Neural crest cell (in vitro differentiated cells): ENCODE measurements at regions not wholly inside any gene's neighbourhood (a gene's known extent, or its start where the extent isn't known, plus 50 kb on each side); places are given as distances from the start of the nearest gene placed in this dataset.

ENCODE experiments used
- DNase-seq: peaks from one replicate; pipeline ENCODE4 v3.0.0; 2021; ENCODE audit warnings: low read depth, mixed read lengths, low spot score
- H3K27ac Mint-ChIP-seq: one replicate; pipeline ENCODE4 v1.8.0; 2021; ENCODE audit warnings: mild to moderate bottlenecking, mixed read lengths; ENCODE audit not compliant: unreplicated experiment
- H3K27me3 Mint-ChIP-seq: 2 replicates; pipeline ENCODE4 v1.8.0; 2021; ENCODE audit warnings: low read depth, mild to moderate bottlenecking, mixed read lengths
- H3K36me3 Mint-ChIP-seq: 2 replicates; pipeline ENCODE4 v1.8.0; 2021; ENCODE audit warnings: low read depth, mild to moderate bottlenecking, mixed read lengths
- H3K4me1 Mint-ChIP-seq: 2 replicates; pipeline ENCODE4 v1.8.0; 2021; ENCODE audit warnings: mixed read lengths
- H3K4me3 Mint-ChIP-seq: one replicate; pipeline ENCODE4 v1.8.0; 2021; ENCODE audit warnings: mild to moderate bottlenecking, mixed read lengths
- H3K9me3 Mint-ChIP-seq: 2 replicates; pipeline ENCODE4 v1.8.0; 2021; ENCODE audit warnings: mixed read lengths
- CTCF ChIP-seq: fragments of 200-600 bp; sonication (generic); conservative IDR thresholded peaks from 2 replicates; pipeline ENCODE4 v1.5.0; 2021; ENCODE audit warnings: antibody characterized with exemption, mild to moderate bottlenecking

- no peak for DNase-seq
- Mint-ChIP-seq H3K27me3 (no peaks in the 10 kb centered on the region), H3K4me1 (no peaks in the 10 kb centered on the region), H3K4me3 (no peak overlapping the region), H3K9me3 (peaks cover 2% of the 10 kb centered on the region), H3K36me3 (no peaks in the 10 kb centered on the region), H3K27ac (no peak overlapping the region)
- no peak for TF ChIP-seq CTCF
Measured at GRCh38 chr13:34364633-34365032, 546.7 kb downstream of the RFC3 start.

- no peaks in the 10 kb centered on the region for H3K27me3 Mint-ChIP-seq
- no peaks in the 10 kb centered on the region for H3K4me1 Mint-ChIP-seq
- H3K4me3 Mint-ChIP-seq, result no peak overlapping the region
- H3K9me3 Mint-ChIP-seq, result no peaks in the 10 kb centered on the region
- TF ChIP-seq CTCF, result no peak
- H3K27ac Mint-ChIP-seq, result no peak overlapping the region
- DNase-seq, result no peak
- H3K36me3 Mint-ChIP-seq, result no peaks in the 10 kb centered on the region
Measured at GRCh38 chr13:34369931-34370330, 552.0 kb downstream of the RFC3 start.

- no peak for DNase-seq
- Mint-ChIP-seq H3K36me3 (no peaks in the 10 kb centered on the region), H3K4me3 (no peak overlapping the region), H3K27me3 (no peaks in the 10 kb centered on the region), H3K27ac (no peak overlapping the region), H3K9me3 (no peaks in the 10 kb centered on the region), H3K4me1 (no peaks in the 10 kb centered on the region)
- TF ChIP-seq CTCF, result no peak
Measured at GRCh38 chr13:34371108-34371507, 553.2 kb downstream of the RFC3 start.

GRCh38 chr13:34371645-34372395, 553.9 kb downstream of the RFC3 start:
- no peaks in the 10 kb centered on the region for H3K9me3 Mint-ChIP-seq
- no peak overlapping the region for H3K27ac Mint-ChIP-seq
- no peaks in the 10 kb centered on the region for H3K36me3 Mint-ChIP-seq
- H3K4me1 Mint-ChIP-seq, result peaks cover 5% of the 10 kb centered on the region
- H3K4me3 Mint-ChIP-seq, result no peak overlapping the region
- DNase-seq, result no peak
- H3K27me3 Mint-ChIP-seq, result no peaks in the 10 kb centered on the region
- TF ChIP-seq CTCF, result no peak

- Mint-ChIP-seq H3K27ac (no peak overlapping the region), H3K36me3 (no peaks in the 10 kb centered on the region), H3K4me3 (no peak overlapping the region), H3K4me1 (peaks cover 5% of the 10 kb centered on the region), H3K9me3 (no peaks in the 10 kb centered on the region), H3K27me3 (no peaks in the 10 kb centered on the region)
- DNase-seq, result no peak
- no peak for TF ChIP-seq CTCF
Measured at GRCh38 chr13:34372581-34372980, 554.6 kb downstream of the RFC3 start.
